HepG2 (cell line): ENCODE measurements at regions not wholly inside any gene's neighbourhood (a gene's known extent, or its start where the extent isn't known, plus 50 kb on each side); places are given as distances from the start of the nearest gene placed in this dataset.

ENCODE experiments used
- ATAC-seq: fragments of 200-7000 bp; cut with Tn5 transposase; 3 replicates; pipeline ENCODE4 v1.9.1; 2020; ENCODE audit warnings: mild to moderate bottlenecking, moderate library complexity
- BruUV-seq: library from RNA; stranded (reverse); fragments of 400-500 nt; replicated peaks from 2 replicates; lab custom pipeline; 2021; lab: Mats Ljungman, UMichigan
- CTCF ChIA-PET: fragments of 300-600 bp; formaldehyde crosslinking; extraction: SDS; loops from one replicate; lab custom pipeline; 2021; ENCODE audit warnings: low total read pairs, inconsistent platforms, low intra/inter-chr PET ratio; lab: Yijun Ruan, JAX
- POLR2A ChIA-PET: fragments of 350-600 bp; sonication (Branson Sonifier 250); formaldehyde crosslinking; loops from one replicate; lab custom pipeline; 2020; ENCODE audit warnings: antibody characterized with exemption, inconsistent platforms; lab: Yijun Ruan, JAX
- DNase-seq: peaks from one replicate; pipeline ENCODE4 v3.0.0-alpha.2; 2015; ENCODE audit warnings: low spot score
- FAIRE-seq: peaks from 3 replicates; lab custom pipeline; 2011; peaks lifted over from hg19 to GRCh38; lab: Jason Lieb, UNC
- H2AFZ ChIP-seq: one replicate; pipeline ENCODE4 v1.6.1; 2011; ENCODE audit warnings: low read length, inconsistent platforms
- H3K27ac ChIP-seq: fragments of 300-600 bp; 3 replicates; pipeline ENCODE4 v1.8.0; 2011; ENCODE audit warnings: mixed run types, mild to moderate bottlenecking, mixed read lengths, low read length, inconsistent platforms; ENCODE audit not compliant: insufficient read depth; ENCODE audit errors: extremely low read length
- H3K27me3 ChIP-seq, 2 experiments: fragments of 200-600 bp in 1 of 2; 2 replicates in 1 of 2; 3 replicates in 1 of 2; pipeline versions ENCODE4 v1.6.0 to v1.8.0; 2011; ENCODE audit warnings: low read length in 2 of 2, mild to moderate bottlenecking in 2 of 2, moderate library complexity in 2 of 2, inconsistent platforms in 1 of 2; ENCODE audit not compliant: insufficient read depth in 2 of 2, control insufficient read depth in 1 of 2
- H3K36me3 ChIP-seq, 2 experiments: fragments of 200-600 bp in 1 of 2; replicated peaks in 1 of 2; 2 replicates in 1 of 2; 3 replicates in 1 of 2; pipeline versions ENCODE4 v1.5.1 to v1.8.0; 2011; ENCODE audit warnings: low read length in 2 of 2, inconsistent platforms in 1 of 2; ENCODE audit not compliant: insufficient read depth in 2 of 2, control insufficient read depth in 1 of 2
- H3K4me1 ChIP-seq: 2 replicates; pipeline ENCODE4 v1.5.1; 2012; ENCODE audit warnings: low read length, inconsistent platforms; ENCODE audit not compliant: insufficient read depth
- H3K4me2 ChIP-seq: 2 replicates; pipeline ENCODE4 v1.6.0; 2011; ENCODE audit warnings: low read depth, low read length, inconsistent platforms
- H3K4me3 ChIP-seq, 3 experiments: fragments of 200-600 bp in 1 of 3; sonication (generic), shearing (Covaris generic) in 1 of 3; replicated peaks in 1 of 3; 2 replicates each; pipeline ENCODE4 v1.5.1; 2011 to 2016; ENCODE audit warnings: low read length in 3 of 3, inconsistent platforms in 2 of 3, low read depth in 2 of 3, mild to moderate bottlenecking in 2 of 3, control low read depth in 1 of 3, mixed read lengths in 1 of 3; ENCODE audit not compliant: insufficient read depth in 1 of 3
- H3K79me2 ChIP-seq: one replicate; pipeline ENCODE4 v1.6.1; 2011; ENCODE audit warnings: low read length, inconsistent platforms; ENCODE audit not compliant: insufficient read depth
- H3K9ac ChIP-seq: 2 replicates; pipeline ENCODE4 v1.6.0; 2011; ENCODE audit warnings: mild to moderate bottlenecking, low read depth, low read length, inconsistent platforms; ENCODE audit not compliant: insufficient read depth
- H3K9me3 ChIP-seq: 2 replicates; pipeline ENCODE4 v1.5.1; 2012; ENCODE audit warnings: mild to moderate bottlenecking, low read length
- H4K20me1 ChIP-seq: 2 replicates; pipeline ENCODE4 v1.6.0; 2011; ENCODE audit warnings: inconsistent platforms, mild to moderate bottlenecking, low read length, moderate library complexity; ENCODE audit not compliant: insufficient read depth
- NBN ChIP-seq: fragments of 450-650 bp; conservative IDR thresholded peaks from 2 replicates; pipeline ENCODE4 v1.6.1; 2017
- PCBP2 ChIP-seq: fragments of 200-400 bp; formaldehyde crosslinking; optimal IDR thresholded peaks from 2 replicates; pipeline ENCODE3; 2018; ENCODE audit warnings: low read length, low read depth; ENCODE audit not compliant: poor library complexity, severe bottlenecking
- ZNF546 ChIP-seq: sonication (generic); formaldehyde crosslinking; conservative IDR thresholded peaks from 2 replicates; pipeline ENCODE4 v1.8.1; 2023; ENCODE audit warnings: mild to moderate bottlenecking, missing genetic modification reagents
- WGBS: methylation state at CpG from one replicate; pipeline ENCODE4 v1.1.6; 2017; ENCODE audit warnings: low lambda C conversion rate; 5-methylcytosine and 5-hydroxymethylcytosine counted together
- in situ Hi-C: cut with HindIII; loops from 2 replicates; pipeline ENCODE4 v1.10.0; 2017; ENCODE audit warnings: low pct_unique_long_range_greater_than_20kb; ENCODE audit not compliant: extremely low pct_ligation_motif_present
- intact Hi-C: fragments of 100-400 bp; cut with micrococcal nuclease; formaldehyde crosslinking; loops from one replicate; pipeline ENCODE4 v1.10.0; 2022; ENCODE audit not compliant: unreplicated experiment
- TF ChIP-seq, protein P1 (sequence below): sonication (generic); formaldehyde crosslinking; IDR thresholded peaks from 2 replicates; pipeline ENCODE4 v1.4.0; 2020; ENCODE audit warnings: missing genetic modification reagents
- TF ChIP-seq, protein P2 (sequence below): sonication (generic); formaldehyde crosslinking; IDR thresholded peaks from 2 replicates; pipeline ENCODE4 v1.4.0; 2020; ENCODE audit warnings: mild to moderate bottlenecking, missing genetic modification reagents, borderline replicate concordance

DNA sequence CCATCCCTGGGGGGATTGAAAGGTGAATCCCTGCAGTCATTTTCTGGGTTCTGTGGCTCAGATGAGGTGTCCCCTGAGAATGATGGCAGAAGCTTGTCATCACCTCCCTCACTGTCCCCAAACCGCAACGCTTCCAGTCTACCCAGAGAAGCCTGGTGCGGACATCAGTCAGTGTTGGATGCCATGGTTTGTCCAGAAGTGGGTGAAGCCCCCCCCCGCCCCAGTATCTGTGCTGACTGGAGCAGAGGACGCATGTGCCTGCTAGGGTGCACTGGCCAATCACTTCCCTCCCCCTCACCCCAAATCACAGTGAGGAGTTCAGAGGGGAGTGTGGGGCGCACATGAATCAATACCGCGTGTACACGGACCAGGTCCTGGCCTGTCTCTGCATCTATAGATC lies 150.5 kb downstream of the TEX29 start:
- Histone ChIP-seq H3K4me3 (no peak overlapping the region), H3K4me1 (no peaks in the 10 kb centered on the region), H3K27ac (no peak overlapping the region), H4K20me1 (no peaks in the 10 kb centered on the region), H3K79me2 (no peaks in the 10 kb centered on the region), H3K27me3 (peaks cover 8 to 27% of the 10 kb centered on the region in 2 experiments; a peak in 4 of 5 replicates), H3K9ac (no peak overlapping the region), H3K9me3 (no peaks in the 10 kb centered on the region), H3K4me2 (no peak overlapping the region), H2AFZ (no peak overlapping the region), H3K36me3 (no peaks in the 10 kb centered on the region)
- intact Hi-C loops = no loop called here
- no peak for FAIRE-seq
- TF ChIP-seq, protein P1, sequence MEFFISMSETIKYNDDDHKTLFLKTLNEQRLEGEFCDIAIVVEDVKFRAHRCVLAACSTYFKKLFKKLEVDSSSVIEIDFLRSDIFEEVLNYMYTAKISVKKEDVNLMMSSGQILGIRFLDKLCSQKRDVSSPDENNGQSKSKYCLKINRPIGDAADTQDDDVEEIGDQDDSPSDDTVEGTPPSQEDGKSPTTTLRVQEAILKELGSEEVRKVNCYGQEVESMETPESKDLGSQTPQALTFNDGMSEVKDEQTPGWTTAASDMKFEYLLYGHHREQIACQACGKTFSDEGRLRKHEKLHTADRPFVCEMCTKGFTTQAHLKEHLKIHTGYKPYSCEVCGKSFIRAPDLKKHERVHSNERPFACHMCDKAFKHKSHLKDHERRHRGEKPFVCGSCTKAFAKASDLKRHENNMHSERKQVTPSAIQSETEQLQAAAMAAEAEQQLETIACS (CRISPR knock-in tag) = no peak
- no peak for TF ChIP-seq NBN
- TF ChIP-seq ZNF546 (CRISPR knock-in tag) = no peak
- TF ChIP-seq, protein P2, sequence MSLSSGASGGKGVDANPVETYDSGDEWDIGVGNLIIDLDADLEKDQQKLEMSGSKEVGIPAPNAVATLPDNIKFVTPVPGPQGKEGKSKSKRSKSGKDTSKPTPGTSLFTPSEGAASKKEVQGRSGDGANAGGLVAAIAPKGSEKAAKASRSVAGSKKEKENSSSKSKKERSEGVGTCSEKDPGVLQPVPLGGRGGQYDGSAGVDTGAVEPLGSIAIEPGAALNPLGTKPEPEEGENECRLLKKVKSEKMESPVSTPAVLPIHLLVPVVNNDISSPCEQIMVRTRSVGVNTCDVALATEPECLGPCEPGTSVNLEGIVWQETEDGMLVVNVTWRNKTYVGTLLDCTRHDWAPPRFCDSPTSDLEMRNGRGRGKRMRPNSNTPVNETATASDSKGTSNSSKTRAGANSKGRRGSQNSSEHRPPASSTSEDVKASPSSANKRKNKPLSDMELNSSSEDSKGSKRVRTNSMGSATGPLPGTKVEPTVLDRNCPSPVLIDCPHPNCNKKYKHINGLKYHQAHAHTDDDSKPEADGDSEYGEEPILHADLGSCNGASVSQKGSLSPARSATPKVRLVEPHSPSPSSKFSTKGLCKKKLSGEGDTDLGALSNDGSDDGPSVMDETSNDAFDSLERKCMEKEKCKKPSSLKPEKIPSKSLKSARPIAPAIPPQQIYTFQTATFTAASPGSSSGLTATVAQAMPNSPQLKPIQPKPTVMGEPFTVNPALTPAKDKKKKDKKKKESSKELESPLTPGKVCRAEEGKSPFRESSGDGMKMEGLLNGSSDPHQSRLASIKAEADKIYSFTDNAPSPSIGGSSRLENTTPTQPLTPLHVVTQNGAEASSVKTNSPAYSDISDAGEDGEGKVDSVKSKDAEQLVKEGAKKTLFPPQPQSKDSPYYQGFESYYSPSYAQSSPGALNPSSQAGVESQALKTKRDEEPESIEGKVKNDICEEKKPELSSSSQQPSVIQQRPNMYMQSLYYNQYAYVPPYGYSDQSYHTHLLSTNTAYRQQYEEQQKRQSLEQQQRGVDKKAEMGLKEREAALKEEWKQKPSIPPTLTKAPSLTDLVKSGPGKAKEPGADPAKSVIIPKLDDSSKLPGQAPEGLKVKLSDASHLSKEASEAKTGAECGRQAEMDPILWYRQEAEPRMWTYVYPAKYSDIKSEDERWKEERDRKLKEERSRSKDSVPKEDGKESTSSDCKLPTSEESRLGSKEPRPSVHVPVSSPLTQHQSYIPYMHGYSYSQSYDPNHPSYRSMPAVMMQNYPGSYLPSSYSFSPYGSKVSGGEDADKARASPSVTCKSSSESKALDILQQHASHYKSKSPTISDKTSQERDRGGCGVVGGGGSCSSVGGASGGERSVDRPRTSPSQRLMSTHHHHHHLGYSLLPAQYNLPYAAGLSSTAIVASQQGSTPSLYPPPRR = no peak
- no peak for TF ChIP-seq PCBP2
- in situ Hi-C loops = loop anchor here (5.0 to 10.0 kb wide), 2 partner anchors 971 to 1134 kb away; no protein-coding TSS in a partner anchor
- BruUV-seq = no TSS peak
- 24% methylated on average over 9 of the region's 9 CpGs for WGBS
- POLR2A ChIA-PET = no interaction called here
- CTCF ChIA-PET = no interaction called here
- no peak for DNase-seq
- ATAC-seq = no peak
